Fibroblast of lung (primary cell): ENCODE measurements at regions not wholly inside any gene's neighbourhood (a gene's known extent, or its start where the extent isn't known, plus 50 kb on each side); places are given as distances from the start of the nearest gene placed in this dataset.

ENCODE experiments used
- EZH2 ChIP-seq: IDR thresholded peaks from 2 replicates; pipeline ENCODE4 v1.5.1; 2012; ENCODE audit warnings: low read length, control low read depth, mild to moderate bottlenecking; ENCODE audit errors: missing control alignments
- TF ChIP-seq, protein P1 (sequence below), 2 donors: IDR thresholded peaks in 1 of 2; conservative IDR thresholded peaks in 1 of 2; 1 replicate in 1 of 2; 2 replicates in 1 of 2; pipeline ENCODE4 v1.5.1; 2011 to 2012; ENCODE audit warnings: low read length in 2 of 2, control low read depth in 1 of 2, inconsistent platforms in 1 of 2, low read depth in 1 of 2, mild to moderate bottlenecking in 1 of 2

DNA sequence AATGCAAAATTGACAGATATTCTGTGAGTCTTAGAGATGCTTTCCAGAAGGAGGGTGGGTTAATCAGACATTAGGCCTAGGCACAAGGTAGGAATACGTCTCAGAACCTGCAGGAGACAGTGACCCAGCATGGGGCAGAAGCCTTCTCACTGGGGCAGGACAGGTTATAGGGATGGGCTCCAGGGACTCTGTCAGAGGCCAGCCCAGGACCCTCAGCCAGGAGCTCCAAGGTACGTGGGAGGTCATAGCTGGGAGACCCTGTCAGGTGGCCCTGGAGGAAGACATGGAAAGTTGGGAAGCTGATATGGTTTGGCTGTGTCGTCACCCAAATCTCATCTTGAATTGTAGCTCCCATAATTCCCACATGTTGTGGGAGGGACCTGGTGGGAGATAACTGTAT lies 450.4 kb downstream of the GADD45G start:
- TF ChIP-seq, protein P1, sequence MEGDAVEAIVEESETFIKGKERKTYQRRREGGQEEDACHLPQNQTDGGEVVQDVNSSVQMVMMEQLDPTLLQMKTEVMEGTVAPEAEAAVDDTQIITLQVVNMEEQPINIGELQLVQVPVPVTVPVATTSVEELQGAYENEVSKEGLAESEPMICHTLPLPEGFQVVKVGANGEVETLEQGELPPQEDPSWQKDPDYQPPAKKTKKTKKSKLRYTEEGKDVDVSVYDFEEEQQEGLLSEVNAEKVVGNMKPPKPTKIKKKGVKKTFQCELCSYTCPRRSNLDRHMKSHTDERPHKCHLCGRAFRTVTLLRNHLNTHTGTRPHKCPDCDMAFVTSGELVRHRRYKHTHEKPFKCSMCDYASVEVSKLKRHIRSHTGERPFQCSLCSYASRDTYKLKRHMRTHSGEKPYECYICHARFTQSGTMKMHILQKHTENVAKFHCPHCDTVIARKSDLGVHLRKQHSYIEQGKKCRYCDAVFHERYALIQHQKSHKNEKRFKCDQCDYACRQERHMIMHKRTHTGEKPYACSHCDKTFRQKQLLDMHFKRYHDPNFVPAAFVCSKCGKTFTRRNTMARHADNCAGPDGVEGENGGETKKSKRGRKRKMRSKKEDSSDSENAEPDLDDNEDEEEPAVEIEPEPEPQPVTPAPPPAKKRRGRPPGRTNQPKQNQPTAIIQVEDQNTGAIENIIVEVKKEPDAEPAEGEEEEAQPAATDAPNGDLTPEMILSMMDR (conservative IDR thresholded peaks at IDR 0.05 in 1 of 2, IDR thresholded peaks at IDR 0.05 in 1 of 2; ENCODE audit: low read depth in 1 of 2, low read length in 2 of 2), result no peak
- TF ChIP-seq EZH2, result no peak
